CD1c-positive myeloid dendritic cell (primary cell): ENCODE measurements at regions not wholly inside any gene's neighbourhood (a gene's known extent, or its start where the extent isn't known, plus 50 kb on each side); places are given as distances from the start of the nearest gene placed in this dataset.
"Not testable (repeated sequence)": the region's sequence is repeated elsewhere in the genome, so short reads cannot be mapped to it uniquely, and the experiment has no call there.

ENCODE experiments used
- DNase-seq: peaks from one replicate; pipeline ENCODE4 v3.0.0-alpha.2; 2016; ENCODE audit errors: extremely low spot score

GRCh38 chr16:48680881-48681280 is 70.9 kb upstream of the N4BP1 start:
- no peak for DNase-seq

DNA sequence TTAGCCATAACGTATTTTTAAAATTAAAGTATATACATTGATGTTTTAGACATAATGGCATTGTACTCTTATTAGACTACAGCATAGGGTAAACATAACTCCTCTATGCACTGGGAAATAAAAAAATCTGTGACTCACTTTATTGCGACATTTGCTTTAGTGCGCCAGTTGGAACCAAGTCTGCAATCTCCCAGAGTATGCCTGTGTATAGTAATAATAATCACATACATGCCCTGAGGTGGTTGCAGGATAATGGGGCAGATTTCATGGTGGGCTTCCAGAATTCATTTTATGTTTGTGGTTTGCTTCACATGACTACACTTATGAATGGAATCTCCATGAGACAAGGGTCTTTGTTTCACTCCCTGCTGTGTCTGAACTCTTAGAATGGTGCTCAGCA is 66.9 kb upstream of the N4BP1 start:
- DNase-seq, result no peak

DNA sequence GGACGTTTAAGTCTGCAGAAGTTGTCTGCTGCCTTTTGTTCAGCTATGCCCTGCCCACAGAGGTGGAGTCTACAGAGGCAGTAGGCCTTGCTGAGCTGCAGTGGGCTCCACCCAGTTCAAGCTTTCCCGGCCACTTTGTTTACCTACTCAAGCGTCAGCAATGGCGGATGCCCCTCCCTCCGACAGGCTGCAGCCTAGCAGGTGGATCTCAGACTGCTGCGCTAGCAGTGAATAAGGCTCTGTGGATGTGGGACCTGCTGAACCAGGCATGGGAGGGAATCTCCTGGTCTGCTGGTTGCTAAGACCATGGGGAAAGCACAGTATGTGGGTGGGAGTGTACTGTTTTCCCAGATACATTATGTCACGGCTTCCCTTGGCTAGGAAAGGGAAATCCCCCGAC is 58.2 kb upstream of the N4BP1 start:
- not testable (repeated sequence) for DNase-seq

GRCh38 chr16:48659940-48660339 is 50.0 kb upstream of the N4BP1 start:
- DNase-seq, result no peak
